ENCODE measurements at regions not wholly inside any gene's neighbourhood (a gene's known extent, or its start where the extent isn't known, plus 50 kb on each side); places are given as distances from the start of the nearest gene placed in this dataset.
A peak's percentile ranks its signal among the peaks of the same experiment; 100 is the strongest.

GRCh38 chr1:168387781-168388760 is 107.4 kb downstream of the TBX19 start:
- no peak for DNase-seq (ENCODE audit: low read depth in 2 of 3, low spot score in 2 of 3)

GRCh38 chr1:168386949-168387586 is 106.4 kb downstream of the TBX19 start:
- peak; percentile 34 to 51 (median 38) for DNase-seq (ENCODE audit: low read depth in 2 of 3, low spot score in 2 of 3)

GRCh38 chr1:168386492-168386891 is 105.8 kb downstream of the TBX19 start:
- DNase-seq (ENCODE audit: low read depth in 2 of 3, low spot score in 2 of 3), result no peak

- no peak for DNase-seq (ENCODE audit: low read depth in 2 of 3, low spot score in 2 of 3)
Measured at GRCh38 chr1:168381850-168382249, 101.2 kb downstream of the TBX19 start.

- DNase-seq (ENCODE audit: low read depth in 2 of 3, low spot score in 2 of 3), result no peak
Measured at GRCh38 chr1:168380945-168381344, 100.3 kb downstream of the TBX19 start.

- no peak for DNase-seq (ENCODE audit: low read depth in 2 of 3, low spot score in 2 of 3)
Measured at GRCh38 chr1:168379104-168379860, 98.6 kb downstream of the TBX19 start.

GRCh38 chr1:168375566-168376300 is 95.1 kb downstream of the TBX19 start:
- no peak for DNase-seq (ENCODE audit: low read depth in 2 of 3, low spot score in 2 of 3)

- no peak for DNase-seq (ENCODE audit: low read depth in 2 of 3, low spot score in 2 of 3)
Measured at GRCh38 chr1:168374566-168374965, 93.9 kb downstream of the TBX19 start.

GRCh38 chr1:168373869-168374268 is 93.2 kb downstream of the TBX19 start:
- no peak for DNase-seq (ENCODE audit: low read depth in 2 of 3, low spot score in 2 of 3)

- no peak for DNase-seq (ENCODE audit: low read depth in 2 of 3, low spot score in 2 of 3)
Measured at GRCh38 chr1:168372861-168373371, 92.2 kb downstream of the TBX19 start.

GRCh38 chr1:168372307-168372706 is 91.6 kb downstream of the TBX19 start:
- DNase-seq (ENCODE audit: low read depth in 2 of 3, low spot score in 2 of 3), result no peak

GRCh38 chr1:168371477-168371876 is 90.8 kb downstream of the TBX19 start:
- DNase-seq (ENCODE audit: low read depth in 2 of 3, low spot score in 2 of 3), result no peak

GRCh38 chr1:168370586-168370985 is 89.9 kb downstream of the TBX19 start:
- no peak for DNase-seq (ENCODE audit: low read depth in 2 of 3, low spot score in 2 of 3)

- DNase-seq (ENCODE audit: low read depth in 2 of 3, low spot score in 2 of 3), result no peak
Measured at GRCh38 chr1:168369655-168370054, 89.0 kb downstream of the TBX19 start.

- DNase-seq (ENCODE audit: low read depth in 2 of 3, low spot score in 2 of 3), result no peak
Measured at GRCh38 chr1:168368131-168368530, 87.5 kb downstream of the TBX19 start.

GRCh38 chr1:168365719-168366479 is 85.2 kb downstream of the TBX19 start:
- DNase-seq (ENCODE audit: low read depth in 2 of 3, low spot score in 2 of 3), result no peak
